ENCODE measurements at regions not wholly inside any gene's neighbourhood (a gene's known extent, or its start where the extent isn't known, plus 50 kb on each side); places are given as distances from the start of the nearest gene placed in this dataset.

- TF ChIP-seq EZH2 (IDR thresholded peaks at IDR 0.05; ENCODE audit: borderline replicate concordance, low read depth, low read length, severe bottlenecking) (no peak), CTCF (IDR thresholded peaks at IDR 0.05; ENCODE audit: borderline replicate concordance, extremely low read depth, low read length, poor library complexity, severe bottlenecking) (no peak)
These were observed 288.5 kb downstream of the C16orf95 start for GRCh38 chr16:87028481-87029320.
